HEK293 (cell line): ENCODE measurements at regions not wholly inside any gene's neighbourhood (a gene's known extent, or its start where the extent isn't known, plus 50 kb on each side); places are given as distances from the start of the nearest gene placed in this dataset.
A peak's percentile ranks its signal among the peaks of the same experiment; 100 is the strongest.

Experiments
- ATF2 ChIP-seq: fragments of 450-650 bp; formaldehyde crosslinking; IDR thresholded peaks from 2 replicates; pipeline ENCODE4 v1.5.1; 2016; ENCODE audit warnings: missing biosample characterization, missing genetic modification characterization, low read depth
- HOXD13 ChIP-seq: sonication (generic); formaldehyde crosslinking; IDR thresholded peaks from 2 replicates; pipeline ENCODE4 v1.8.0; 2022; ENCODE audit warnings: missing genetic modification reagents, borderline replicate concordance
- IKZF3 ChIP-seq: fragments of 450-650 bp; IDR thresholded peaks from 2 replicates; pipeline ENCODE4 v1.5.0; 2018; ENCODE audit warnings: missing biosample characterization, mild to moderate bottlenecking, missing genetic modification characterization, moderate library complexity
- KLF7 ChIP-seq: fragments of 450-650 bp; formaldehyde crosslinking; IDR thresholded peaks from 2 replicates; pipeline ENCODE4 v1.5.1; 2016; ENCODE audit warnings: missing biosample characterization, missing genetic modification characterization, borderline replicate concordance
- ZBTB1 ChIP-seq: fragments of 450-650 bp; formaldehyde crosslinking; IDR thresholded peaks from 2 replicates; pipeline ENCODE4 v1.5.1; 2016; ENCODE audit warnings: missing biosample characterization, missing genetic modification characterization
- ZFP3 ChIP-seq: fragments of 450-650 bp; formaldehyde crosslinking; IDR thresholded peaks from 2 replicates; pipeline ENCODE4 v1.5.1; 2016; ENCODE audit warnings: low read depth, missing biosample characterization, missing genetic modification characterization
- ZIC2 ChIP-seq: fragments of 450-650 bp; formaldehyde crosslinking; IDR thresholded peaks from 2 replicates; pipeline ENCODE4 v1.5.1; 2016; ENCODE audit warnings: missing biosample characterization, missing genetic modification characterization
- ZNF112 ChIP-seq: fragments of 450-650 bp; formaldehyde crosslinking; IDR thresholded peaks from 2 replicates; pipeline ENCODE4 v1.5.0; 2017; ENCODE audit warnings: missing biosample characterization, missing genetic modification characterization
- ZNF223 ChIP-seq: fragments of 450-650 bp; formaldehyde crosslinking; IDR thresholded peaks from 2 replicates; pipeline ENCODE4 v1.5.1; 2016; ENCODE audit warnings: missing biosample characterization, missing genetic modification characterization
- ZNF26 ChIP-seq: fragments of 450-650 bp; formaldehyde crosslinking; IDR thresholded peaks from 2 replicates; pipeline ENCODE4 v1.5.1; 2016; ENCODE audit warnings: missing biosample characterization, missing genetic modification characterization
- ZNF350 ChIP-seq: fragments of 450-650 bp; formaldehyde crosslinking; IDR thresholded peaks from 2 replicates; pipeline ENCODE4 v1.5.0; 2017; ENCODE audit warnings: missing biosample characterization, mild to moderate bottlenecking, missing genetic modification characterization
- ZNF354C ChIP-seq: fragments of 450-650 bp; formaldehyde crosslinking; IDR thresholded peaks from 2 replicates; pipeline ENCODE4 v1.5.1; 2016; ENCODE audit warnings: missing biosample characterization, missing genetic modification characterization, low read depth, borderline replicate concordance
- ZNF423 ChIP-seq: fragments of 450-650 bp; formaldehyde crosslinking; IDR thresholded peaks from 2 replicates; pipeline ENCODE4 v1.5.1; 2016; ENCODE audit warnings: missing biosample characterization, missing genetic modification characterization
- ZNF426 ChIP-seq: fragments of 450-650 bp; formaldehyde crosslinking; IDR thresholded peaks from 2 replicates; pipeline ENCODE4 v1.5.1; 2017; ENCODE audit warnings: missing biosample characterization, missing genetic modification characterization, mild to moderate bottlenecking, inconsistent platforms, moderate library complexity
- ZNF529 ChIP-seq: fragments of 450-650 bp; formaldehyde crosslinking; IDR thresholded peaks from 2 replicates; pipeline ENCODE4 v1.5.1; 2017; ENCODE audit warnings: missing genetic modification characterization, missing biosample characterization; ENCODE audit not compliant: insufficient replicate concordance
- ZNF548 ChIP-seq: fragments of 450-650 bp; formaldehyde crosslinking; IDR thresholded peaks from 2 replicates; pipeline ENCODE4 v1.5.1; 2016; ENCODE audit warnings: missing biosample characterization, missing genetic modification characterization
- ZNF621 ChIP-seq: fragments of 450-650 bp; formaldehyde crosslinking; IDR thresholded peaks from 2 replicates; pipeline ENCODE4 v1.5.1; 2017; ENCODE audit warnings: missing biosample characterization, missing genetic modification characterization
- ZNF645 ChIP-seq: fragments of 450-650 bp; formaldehyde crosslinking; IDR thresholded peaks from 2 replicates; pipeline ENCODE4; 2016; ENCODE audit warnings: missing biosample characterization, missing genetic modification characterization
- ZNF830 ChIP-seq: fragments of 450-650 bp; IDR thresholded peaks from 2 replicates; pipeline ENCODE4 v1.5.0; 2018; ENCODE audit warnings: missing biosample characterization, missing genetic modification characterization, low read depth, mild to moderate bottlenecking, moderate library complexity
- ZSCAN16 ChIP-seq: fragments of 450-650 bp; formaldehyde crosslinking; IDR thresholded peaks from 2 replicates; pipeline ENCODE4 v1.5.1; 2016; ENCODE audit warnings: missing biosample characterization, missing genetic modification characterization
- ZXDB ChIP-seq: fragments of 450-650 bp; formaldehyde crosslinking; IDR thresholded peaks from 2 replicates; pipeline ENCODE4 v1.5.1; 2016; ENCODE audit warnings: missing biosample characterization, missing genetic modification characterization
- TF ChIP-seq, protein P1 (sequence below): fragments of 450-650 bp; formaldehyde crosslinking; IDR thresholded peaks from 2 replicates; pipeline ENCODE4 v1.5.1; 2017; ENCODE audit warnings: missing biosample characterization, missing genetic modification characterization
- TF ChIP-seq, protein P2 (sequence below): fragments of 450-650 bp; formaldehyde crosslinking; IDR thresholded peaks from 2 replicates; pipeline ENCODE4 v1.5.1; 2016; ENCODE audit warnings: missing biosample characterization, missing genetic modification characterization
- TF ChIP-seq, protein P3 (sequence below): fragments of 450-650 bp; formaldehyde crosslinking; IDR thresholded peaks from 2 replicates; pipeline ENCODE4 v1.5.1; 2016; ENCODE audit warnings: missing biosample characterization, missing genetic modification characterization
- TF ChIP-seq, protein P4 (sequence below): fragments of 450-650 bp; formaldehyde crosslinking; IDR thresholded peaks from 2 replicates; pipeline ENCODE4 v1.5.1; 2016; ENCODE audit warnings: missing biosample characterization, missing genetic modification characterization
- TF ChIP-seq, protein P5 (sequence below): fragments of 450-650 bp; formaldehyde crosslinking; IDR thresholded peaks from 2 replicates; pipeline ENCODE4 v1.5.1; 2017; ENCODE audit warnings: missing biosample characterization, missing genetic modification characterization

DNA sequence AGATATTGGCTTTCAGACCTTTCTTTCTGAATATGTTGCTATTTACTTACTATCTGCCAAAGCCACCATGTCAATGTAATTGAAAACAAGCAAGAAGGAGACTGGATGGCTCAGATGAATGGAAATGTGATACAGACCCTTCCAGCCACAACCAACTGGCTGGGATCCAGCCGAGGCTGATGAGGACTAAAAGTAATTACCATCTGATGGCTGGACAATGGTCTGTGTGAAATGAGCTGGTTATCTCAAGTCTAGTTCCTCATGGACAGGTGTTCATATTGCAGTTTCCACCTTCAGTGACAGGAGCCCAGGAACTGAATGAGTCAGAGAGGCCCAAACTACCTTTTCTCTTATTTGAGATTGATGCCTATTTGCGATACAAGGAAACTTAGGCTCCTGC is 267.5 kb downstream of the GATA3 start (continued):
- TF ChIP-seq, protein P1, sequence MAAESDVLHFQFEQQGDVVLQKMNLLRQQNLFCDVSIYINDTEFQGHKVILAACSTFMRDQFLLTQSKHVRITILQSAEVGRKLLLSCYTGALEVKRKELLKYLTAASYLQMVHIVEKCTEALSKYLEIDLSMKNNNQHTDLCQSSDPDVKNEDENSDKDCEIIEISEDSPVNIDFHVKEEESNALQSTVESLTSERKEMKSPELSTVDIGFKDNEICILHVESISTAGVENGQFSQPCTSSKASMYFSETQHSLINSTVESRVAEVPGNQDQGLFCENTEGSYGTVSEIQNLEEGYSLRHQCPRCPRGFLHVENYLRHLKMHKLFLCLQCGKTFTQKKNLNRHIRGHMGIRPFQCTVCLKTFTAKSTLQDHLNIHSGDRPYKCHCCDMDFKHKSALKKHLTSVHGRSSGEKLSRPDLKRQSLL (tag by site-specific recombination) = no peak
- TF ChIP-seq, protein P2, sequence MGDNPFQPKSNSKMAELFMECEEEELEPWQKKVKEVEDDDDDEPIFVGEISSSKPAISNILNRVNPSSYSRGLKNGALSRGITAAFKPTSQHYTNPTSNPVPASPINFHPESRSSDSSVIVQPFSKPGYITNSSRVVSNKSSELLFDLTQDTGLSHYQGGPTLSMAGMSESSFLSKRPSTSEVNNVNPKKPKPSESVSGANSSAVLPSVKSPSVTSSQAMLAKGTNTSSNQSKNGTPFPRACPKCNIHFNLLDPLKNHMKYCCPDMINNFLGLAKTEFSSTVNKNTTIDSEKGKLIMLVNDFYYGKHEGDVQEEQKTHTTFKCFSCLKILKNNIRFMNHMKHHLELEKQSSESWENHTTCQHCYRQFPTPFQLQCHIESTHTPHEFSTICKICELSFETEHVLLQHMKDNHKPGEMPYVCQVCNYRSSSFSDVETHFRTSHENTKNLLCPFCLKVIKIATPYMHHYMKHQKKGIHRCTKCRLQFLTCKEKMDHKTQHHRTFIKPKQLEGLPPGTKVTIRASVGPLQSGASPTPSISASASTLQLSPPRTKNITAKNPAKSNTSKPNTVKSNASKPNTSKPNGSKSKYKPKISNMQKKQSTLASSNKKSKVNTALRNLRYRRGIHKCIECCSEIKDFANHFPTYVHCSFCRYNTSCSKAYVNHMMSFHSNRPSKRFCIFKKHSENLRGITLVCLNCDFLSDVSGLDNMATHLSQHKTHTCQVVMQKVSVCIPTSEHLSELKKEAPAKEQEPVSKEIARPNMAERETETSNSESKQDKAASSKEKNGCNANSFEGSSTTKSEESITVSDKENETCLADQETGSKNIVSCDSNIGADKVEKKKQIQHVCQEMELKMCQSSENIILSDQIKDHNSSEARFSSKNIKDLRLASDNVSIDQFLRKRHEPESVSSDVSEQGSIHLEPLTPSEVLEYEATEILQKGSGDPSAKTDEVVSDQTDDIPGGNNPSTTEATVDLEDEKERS (tag by site-specific recombination) = no peak
- TF ChIP-seq, protein P3, sequence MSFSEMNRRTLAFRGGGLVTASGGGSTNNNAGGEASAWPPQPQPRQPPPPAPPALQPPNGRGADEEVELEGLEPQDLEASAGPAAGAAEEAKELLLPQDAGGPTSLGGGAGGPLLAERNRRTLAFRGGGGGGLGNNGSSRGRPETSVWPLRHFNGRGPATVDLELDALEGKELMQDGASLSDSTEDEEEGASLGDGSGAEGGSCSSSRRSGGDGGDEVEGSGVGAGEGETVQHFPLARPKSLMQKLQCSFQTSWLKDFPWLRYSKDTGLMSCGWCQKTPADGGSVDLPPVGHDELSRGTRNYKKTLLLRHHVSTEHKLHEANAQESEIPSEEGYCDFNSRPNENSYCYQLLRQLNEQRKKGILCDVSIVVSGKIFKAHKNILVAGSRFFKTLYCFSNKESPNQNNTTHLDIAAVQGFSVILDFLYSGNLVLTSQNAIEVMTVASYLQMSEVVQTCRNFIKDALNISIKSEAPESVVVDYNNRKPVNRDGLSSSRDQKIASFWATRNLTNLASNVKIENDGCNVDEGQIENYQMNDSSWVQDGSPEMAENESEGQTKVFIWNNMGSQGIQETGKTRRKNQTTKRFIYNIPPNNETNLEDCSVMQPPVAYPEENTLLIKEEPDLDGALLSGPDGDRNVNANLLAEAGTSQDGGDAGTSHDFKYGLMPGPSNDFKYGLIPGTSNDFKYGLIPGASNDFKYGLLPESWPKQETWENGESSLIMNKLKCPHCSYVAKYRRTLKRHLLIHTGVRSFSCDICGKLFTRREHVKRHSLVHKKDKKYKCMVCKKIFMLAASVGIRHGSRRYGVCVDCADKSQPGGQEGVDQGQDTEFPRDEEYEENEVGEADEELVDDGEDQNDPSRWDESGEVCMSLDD (tag by site-specific recombination) = no peak
- TF ChIP-seq ZSCAN16 (tag by site-specific recombination) = no peak
- no peak for TF ChIP-seq ZNF423 (tag by site-specific recombination)
- TF ChIP-seq KLF7 (tag by site-specific recombination) = no peak
- TF ChIP-seq, protein P4, sequence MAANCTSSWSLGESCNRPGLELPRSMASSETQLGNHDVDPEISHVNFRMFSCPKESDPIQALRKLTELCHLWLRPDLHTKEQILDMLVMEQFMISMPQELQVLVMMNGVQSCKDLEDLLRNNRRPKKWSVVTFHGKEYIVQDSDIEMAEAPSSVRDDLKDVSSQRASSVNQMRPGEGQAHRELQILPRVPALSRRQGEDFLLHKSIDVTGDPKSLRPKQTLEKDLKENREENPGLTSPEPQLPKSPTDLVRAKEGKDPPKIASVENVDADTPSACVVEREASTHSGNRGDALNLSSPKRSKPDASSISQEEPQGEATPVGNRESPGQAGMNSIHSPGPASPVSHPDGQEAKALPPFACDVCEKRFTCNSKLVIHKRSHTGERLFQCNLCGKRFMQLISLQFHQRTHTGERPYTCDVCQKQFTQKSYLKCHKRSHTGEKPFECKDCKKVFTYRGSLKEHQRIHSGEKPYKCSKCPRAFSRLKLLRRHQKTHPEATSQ (tag by site-specific recombination) = no peak
- no peak for TF ChIP-seq ATF2
- TF ChIP-seq ZFP3 (tag by site-specific recombination) = no peak
- TF ChIP-seq ZNF350 (tag by site-specific recombination) = no peak
- peak; percentile 37; the same call in 1 of the 2 replicates for TF ChIP-seq ZNF548
- TF ChIP-seq ZNF830 (tag by site-specific recombination) = no peak
- no peak for TF ChIP-seq ZNF223 (tag by site-specific recombination)
- TF ChIP-seq ZNF645 = no peak
- peak; percentile 67 for TF ChIP-seq ZXDB (tag by site-specific recombination)
- 0 out of 2 replicates have a peak, but pooled peaks have one; percentile 30 for TF ChIP-seq IKZF3 (tag by site-specific recombination)
- no peak for TF ChIP-seq ZBTB1 (tag by site-specific recombination)
- no peak for TF ChIP-seq HOXD13
- no peak for TF ChIP-seq ZNF112 (tag by site-specific recombination)
- TF ChIP-seq ZNF426 = no peak
- TF ChIP-seq, protein P5, sequence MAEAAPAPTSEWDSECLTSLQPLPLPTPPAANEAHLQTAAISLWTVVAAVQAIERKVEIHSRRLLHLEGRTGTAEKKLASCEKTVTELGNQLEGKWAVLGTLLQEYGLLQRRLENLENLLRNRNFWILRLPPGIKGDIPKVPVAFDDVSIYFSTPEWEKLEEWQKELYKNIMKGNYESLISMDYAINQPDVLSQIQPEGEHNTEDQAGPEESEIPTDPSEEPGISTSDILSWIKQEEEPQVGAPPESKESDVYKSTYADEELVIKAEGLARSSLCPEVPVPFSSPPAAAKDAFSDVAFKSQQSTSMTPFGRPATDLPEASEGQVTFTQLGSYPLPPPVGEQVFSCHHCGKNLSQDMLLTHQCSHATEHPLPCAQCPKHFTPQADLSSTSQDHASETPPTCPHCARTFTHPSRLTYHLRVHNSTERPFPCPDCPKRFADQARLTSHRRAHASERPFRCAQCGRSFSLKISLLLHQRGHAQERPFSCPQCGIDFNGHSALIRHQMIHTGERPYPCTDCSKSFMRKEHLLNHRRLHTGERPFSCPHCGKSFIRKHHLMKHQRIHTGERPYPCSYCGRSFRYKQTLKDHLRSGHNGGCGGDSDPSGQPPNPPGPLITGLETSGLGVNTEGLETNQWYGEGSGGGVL (tag by site-specific recombination) = no peak
- no peak for TF ChIP-seq ZNF621 (tag by site-specific recombination)
- TF ChIP-seq ZNF529 (tag by site-specific recombination) = no peak
- no peak for TF ChIP-seq ZIC2 (tag by site-specific recombination)
- TF ChIP-seq ZNF26 (tag by site-specific recombination) = no peak
- TF ChIP-seq ZNF354C (tag by site-specific recombination) = no peak
